ENCODE measurements at regions not wholly inside any gene's neighbourhood (a gene's known extent, or its start where the extent isn't known, plus 50 kb on each side); places are given as distances from the start of the nearest gene placed in this dataset.

DNA sequence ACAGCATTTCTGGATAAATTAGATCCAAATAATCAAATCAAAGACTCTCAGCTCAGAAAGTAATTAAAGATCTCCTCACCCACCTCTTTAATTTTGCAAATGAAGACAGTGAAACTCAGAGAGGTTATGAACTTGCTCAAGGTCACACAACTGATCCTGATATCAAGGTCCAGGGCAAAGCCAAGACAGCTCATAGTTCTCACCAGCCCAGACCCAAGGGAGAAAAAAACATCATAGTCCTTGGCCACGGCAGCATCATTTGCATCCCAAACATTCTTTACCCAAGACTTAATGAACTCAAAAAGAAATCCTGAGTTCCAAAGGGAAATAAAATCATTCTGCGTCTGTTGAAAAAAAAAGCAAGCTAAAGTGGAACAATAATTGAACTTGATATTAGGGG, 112.1 kb downstream of the DAD1 start:
- DNase-seq, result no peak
- Mint-ChIP-seq H3K4me3 (ENCODE audit: low read depth, unreplicated experiment) (no peak overlapping the region), H3K27me3 (ENCODE audit: unreplicated experiment) (peaks cover 29% of the 10 kb centered on the region), H3K9me3 (ENCODE audit: low read depth, unreplicated experiment) (no peaks in the 10 kb centered on the region), H3K4me1 (ENCODE audit: low read depth, unreplicated experiment) (peaks cover 12% of the 10 kb centered on the region), H3K27ac (ENCODE audit: unreplicated experiment) (no peak overlapping the region), H3K36me3 (ENCODE audit: insufficient read depth, unreplicated experiment) (no peaks in the 10 kb centered on the region)
- intact Hi-C loops (cut with micrococcal nuclease; ENCODE audit: unreplicated experiment), result no loop called here
- BruUV-seq (replicated peaks), result no TSS peak
- TF ChIP-seq, protein P1, sequence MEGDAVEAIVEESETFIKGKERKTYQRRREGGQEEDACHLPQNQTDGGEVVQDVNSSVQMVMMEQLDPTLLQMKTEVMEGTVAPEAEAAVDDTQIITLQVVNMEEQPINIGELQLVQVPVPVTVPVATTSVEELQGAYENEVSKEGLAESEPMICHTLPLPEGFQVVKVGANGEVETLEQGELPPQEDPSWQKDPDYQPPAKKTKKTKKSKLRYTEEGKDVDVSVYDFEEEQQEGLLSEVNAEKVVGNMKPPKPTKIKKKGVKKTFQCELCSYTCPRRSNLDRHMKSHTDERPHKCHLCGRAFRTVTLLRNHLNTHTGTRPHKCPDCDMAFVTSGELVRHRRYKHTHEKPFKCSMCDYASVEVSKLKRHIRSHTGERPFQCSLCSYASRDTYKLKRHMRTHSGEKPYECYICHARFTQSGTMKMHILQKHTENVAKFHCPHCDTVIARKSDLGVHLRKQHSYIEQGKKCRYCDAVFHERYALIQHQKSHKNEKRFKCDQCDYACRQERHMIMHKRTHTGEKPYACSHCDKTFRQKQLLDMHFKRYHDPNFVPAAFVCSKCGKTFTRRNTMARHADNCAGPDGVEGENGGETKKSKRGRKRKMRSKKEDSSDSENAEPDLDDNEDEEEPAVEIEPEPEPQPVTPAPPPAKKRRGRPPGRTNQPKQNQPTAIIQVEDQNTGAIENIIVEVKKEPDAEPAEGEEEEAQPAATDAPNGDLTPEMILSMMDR (IDR thresholded peaks at IDR 0.05; ENCODE audit: unreplicated experiment), result no peak
- CTCF ChIA-PET, result interaction anchor here (0.7 to 0.9 kb wide), 2 partner anchors 39 to 81 kb away, joined by 3 read pairs; no protein-coding TSS in a partner anchor

DNA sequence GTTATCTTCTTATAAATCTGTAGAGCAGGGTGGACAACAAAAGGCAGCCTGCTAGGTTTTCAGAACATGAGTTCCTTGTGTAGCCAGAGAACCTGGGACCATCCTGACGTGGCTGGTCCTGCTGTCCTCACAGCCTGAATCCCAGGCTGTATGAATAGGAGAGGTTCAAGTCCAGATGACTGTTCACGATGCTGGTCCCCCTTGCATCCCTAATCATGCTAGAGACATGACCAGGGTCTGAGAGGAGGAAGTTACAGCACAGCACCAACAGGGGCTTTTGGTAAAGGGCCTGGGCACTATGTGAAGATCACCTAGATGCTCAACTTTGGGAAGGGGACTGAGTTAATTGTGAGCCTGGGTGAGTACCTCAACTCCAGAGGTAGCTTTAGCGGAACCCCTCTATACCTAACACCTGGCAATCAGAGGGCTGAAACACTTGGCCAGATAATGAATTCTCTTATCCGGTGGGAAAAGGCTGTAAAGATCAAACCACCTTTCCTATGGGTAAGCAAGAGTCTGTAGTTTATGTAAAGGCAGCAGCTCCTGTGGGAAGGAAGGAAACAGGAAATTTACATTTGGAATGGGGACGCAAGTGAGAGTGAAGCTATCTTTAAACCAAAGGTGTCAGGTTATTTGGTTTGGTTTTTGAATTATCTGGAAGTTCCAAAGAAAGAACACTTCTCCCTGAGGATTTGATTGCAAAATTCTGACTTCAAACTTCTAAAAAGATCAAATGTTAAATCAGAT, 112.8 kb downstream of the DAD1 start:
- TF ChIP-seq, protein P1 (IDR thresholded peaks at IDR 0.05; ENCODE audit: unreplicated experiment), result no peak
- H3K27ac Mint-ChIP-seq (ENCODE audit: unreplicated experiment), result no peak overlapping the region

DNA sequence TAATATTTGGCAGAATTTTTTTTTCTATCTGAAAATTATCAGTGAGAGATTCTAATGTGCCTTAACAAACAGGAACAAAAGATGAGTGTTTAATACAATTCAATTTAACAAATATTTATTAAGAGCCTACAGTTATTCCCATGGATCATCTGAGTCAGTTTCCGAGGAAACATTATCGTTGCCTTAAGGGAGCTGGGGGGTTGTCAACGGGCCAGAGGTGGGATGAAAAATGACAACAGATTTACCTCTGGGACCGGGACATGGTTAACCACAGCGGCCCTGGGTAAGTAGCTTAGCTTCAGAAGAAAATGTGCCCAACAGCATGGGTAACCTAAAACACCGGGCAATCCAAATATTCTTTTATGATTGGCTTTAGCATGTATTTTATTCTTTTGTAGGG, 113.6 kb downstream of the DAD1 start:
- no peak for DNase-seq
- H3K9me3 Mint-ChIP-seq (ENCODE audit: low read depth, unreplicated experiment), result no peaks in the 10 kb centered on the region
- CTCF ChIA-PET, result no interaction called here
- no peak overlapping the region for H3K4me3 Mint-ChIP-seq (ENCODE audit: low read depth, unreplicated experiment)
- TF ChIP-seq, protein P1 (IDR thresholded peaks at IDR 0.05; ENCODE audit: unreplicated experiment), result no peak
- H3K27me3 Mint-ChIP-seq (ENCODE audit: unreplicated experiment), result peaks cover 14% of the 10 kb centered on the region
- peaks cover 17% of the 10 kb centered on the region for H3K4me1 Mint-ChIP-seq (ENCODE audit: low read depth, unreplicated experiment)
- H3K27ac Mint-ChIP-seq (ENCODE audit: unreplicated experiment), result no peak overlapping the region
- intact Hi-C loops (cut with micrococcal nuclease; ENCODE audit: unreplicated experiment), result no loop called here
- BruUV-seq (replicated peaks), result no TSS peak
- no peaks in the 10 kb centered on the region for H3K36me3 Mint-ChIP-seq (ENCODE audit: insufficient read depth, unreplicated experiment)

More for the DNA sequence above, 112.8 kb downstream of the DAD1 start:
- BruUV-seq (replicated peaks), result no TSS peak
- intact Hi-C loops (cut with micrococcal nuclease; ENCODE audit: unreplicated experiment), result no loop called here
- CTCF ChIA-PET, result interaction anchor here (0.7 kb wide), 1 partner anchor 39 kb away, joined by 3 read pairs; no protein-coding TSS in a partner anchor
- DNase-seq, result no peak
- Mint-ChIP-seq H3K36me3 (ENCODE audit: insufficient read depth, unreplicated experiment) (no peaks in the 10 kb centered on the region), H3K4me3 (ENCODE audit: low read depth, unreplicated experiment) (no peak overlapping the region), H3K9me3 (ENCODE audit: low read depth, unreplicated experiment) (no peaks in the 10 kb centered on the region), H3K27me3 (ENCODE audit: unreplicated experiment) (peaks cover 22% of the 10 kb centered on the region), H3K4me1 (ENCODE audit: low read depth, unreplicated experiment) (peaks cover 17% of the 10 kb centered on the region)

DNA sequence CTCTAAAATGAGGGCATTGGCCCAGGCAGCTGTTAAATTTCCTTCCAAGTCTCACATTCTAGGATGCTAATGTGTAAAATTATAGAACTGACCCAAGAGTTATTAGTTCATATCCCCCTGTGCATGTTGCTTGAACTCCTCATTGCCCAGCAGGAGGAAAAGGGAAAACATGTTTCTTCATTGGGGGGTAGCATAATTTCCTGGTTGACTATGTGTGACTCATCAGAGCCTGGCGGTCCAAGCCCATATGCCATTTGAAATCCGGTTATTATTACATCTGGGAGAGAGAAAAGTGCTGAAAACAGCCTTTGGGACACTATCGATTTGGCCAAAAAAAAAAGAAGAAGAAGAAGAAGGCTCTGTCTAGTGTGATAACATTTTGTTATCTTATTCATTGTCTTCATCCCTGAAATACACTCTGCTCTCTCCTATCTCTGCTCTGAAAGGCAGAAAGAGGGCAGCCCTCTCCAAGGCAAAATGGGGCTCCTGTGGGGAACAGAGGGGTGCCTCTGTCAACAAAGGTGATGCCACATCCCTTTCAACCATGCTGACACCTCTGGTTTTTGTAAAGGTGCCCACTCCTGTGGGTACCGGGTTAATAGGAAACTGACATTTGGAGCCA, 114.2 kb downstream of the DAD1 start:
- Mint-ChIP-seq H3K27me3 (ENCODE audit: unreplicated experiment) (peaks cover 9% of the 10 kb centered on the region), H3K36me3 (ENCODE audit: insufficient read depth, unreplicated experiment) (no peaks in the 10 kb centered on the region), H3K9me3 (ENCODE audit: low read depth, unreplicated experiment) (no peaks in the 10 kb centered on the region), H3K4me1 (ENCODE audit: low read depth, unreplicated experiment) (peaks cover 17% of the 10 kb centered on the region), H3K4me3 (ENCODE audit: low read depth, unreplicated experiment) (no peak overlapping the region), H3K27ac (ENCODE audit: unreplicated experiment) (no peak overlapping the region)
- intact Hi-C loops (cut with micrococcal nuclease; ENCODE audit: unreplicated experiment), result loop anchor here (5.0 kb wide), 3 partner anchors 48 to 253 kb away; no protein-coding TSS in a partner anchor
- no TSS peak for BruUV-seq (replicated peaks)
- TF ChIP-seq, protein P1 (IDR thresholded peaks at IDR 0.05; ENCODE audit: unreplicated experiment), result no peak
- CTCF ChIA-PET, result no interaction called here
- no peak for DNase-seq

Measured in Calu3 (cell line).